NCI-H1930 (cell line): ENCODE measurements at regions not wholly inside any gene's neighbourhood (a gene's known extent, or its start where the extent isn't known, plus 50 kb on each side); places are given as distances from the start of the nearest gene placed in this dataset.
"Not testable (repeated sequence)": the region's sequence is repeated elsewhere in the genome, so short reads cannot be mapped to it uniquely, and the experiment has no call there.

Experiments used
- DNase-seq, 2 experiments: peaks; one replicate each; lab custom pipeline; 2025; lab: John Stamatoyannopoulos, UW

- DNase-seq, result not testable (repeated sequence)
These were observed 767.0 kb downstream of the ADCYAP1 start for GRCh38 chr18:1671710-1672109.

GRCh38 chr18:1676387-1676786, 771.7 kb downstream of the ADCYAP1 start:
- DNase-seq, result no peak

GRCh38 chr18:1680108-1680507, 775.4 kb downstream of the ADCYAP1 start:
- no peak for DNase-seq

- DNase-seq, result no peak
These were observed 787.2 kb downstream of the ADCYAP1 start for GRCh38 chr18:1691863-1692262.

DNA sequence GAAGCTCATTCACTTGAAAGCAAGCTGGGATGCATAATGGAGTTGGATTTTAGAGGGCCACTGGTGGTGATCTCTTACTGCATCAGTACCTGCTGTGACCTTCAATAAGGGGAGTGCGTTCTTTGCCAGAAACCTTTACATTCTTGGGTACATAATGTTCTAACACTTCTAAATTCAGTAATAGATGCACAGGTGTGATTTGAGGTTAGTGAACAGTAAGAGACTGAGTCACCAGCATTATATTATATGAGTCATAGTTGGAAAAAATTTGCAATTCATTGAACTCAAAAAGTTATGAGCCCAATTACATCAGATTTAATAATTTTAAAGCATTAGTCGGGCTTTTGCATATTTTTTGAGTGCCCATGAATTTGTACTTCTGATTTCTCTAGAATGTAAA, 803.3 kb downstream of the ADCYAP1 start:
- DNase-seq, result no peak

DNA sequence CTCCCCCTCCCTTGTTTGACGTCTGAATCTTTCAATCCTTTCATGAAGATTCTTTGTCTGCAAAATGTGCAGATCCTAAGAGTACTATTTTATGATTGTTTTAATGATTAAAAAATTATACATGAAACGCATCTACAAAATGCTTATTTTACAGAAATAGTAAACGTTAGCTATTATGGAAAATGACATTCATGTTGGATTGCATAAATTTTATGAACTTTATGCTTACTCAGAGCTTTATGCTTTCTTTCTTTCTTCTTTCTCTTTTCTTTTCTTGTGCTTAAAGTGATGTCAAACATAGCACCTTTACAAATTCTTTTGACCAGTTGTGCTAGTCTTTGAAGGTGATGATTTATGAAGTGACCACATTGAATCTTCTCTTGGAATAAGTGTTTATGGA, 805.4 kb downstream of the ADCYAP1 start:
- no peak for DNase-seq

GRCh38 chr18:1732143-1732542, 827.5 kb downstream of the ADCYAP1 start:
- DNase-seq, result no peak

- DNase-seq, result no peak
These were observed 825.2 kb downstream of the METTL4 start for GRCh38 chr18:1746131-1746530.

- no peak for DNase-seq
These were observed 820.1 kb downstream of the METTL4 start for GRCh38 chr18:1751249-1751648.

DNA sequence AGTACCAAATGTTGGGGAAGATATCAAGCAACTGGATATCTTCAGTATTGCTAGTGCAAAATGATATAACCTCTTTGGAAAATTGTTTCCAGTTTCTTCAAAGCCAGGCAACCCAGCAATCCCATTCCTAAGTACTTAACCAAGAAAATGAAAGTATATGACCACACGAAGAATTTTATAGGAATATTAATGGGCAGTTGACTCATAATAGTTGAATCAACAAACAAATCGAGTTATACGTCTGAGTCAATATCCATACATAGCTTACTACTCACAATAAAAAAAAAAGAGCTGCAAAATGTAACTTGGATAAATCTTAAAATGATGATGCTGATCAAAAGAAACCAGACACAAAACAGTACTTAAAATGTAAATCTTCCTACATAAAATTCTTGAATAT, 810.4 kb downstream of the METTL4 start:
- no peak for DNase-seq

GRCh38 chr18:1774261-1774660, 797.0 kb downstream of the METTL4 start:
- DNase-seq, result no peak

GRCh38 chr18:1777843-1778242, 793.5 kb downstream of the METTL4 start:
- DNase-seq, result no peak

- DNase-seq, result no peak
These were observed 792.7 kb downstream of the METTL4 start for GRCh38 chr18:1778496-1779178.

- DNase-seq, result no peak
These were observed 791.7 kb downstream of the METTL4 start for GRCh38 chr18:1779587-1779986.

- no peak for DNase-seq
These were observed 787.2 kb downstream of the METTL4 start for GRCh38 chr18:1784113-1784512.

- DNase-seq, result not testable (repeated sequence)
These were observed 785.3 kb downstream of the METTL4 start for GRCh38 chr18:1785980-1786379.

DNA sequence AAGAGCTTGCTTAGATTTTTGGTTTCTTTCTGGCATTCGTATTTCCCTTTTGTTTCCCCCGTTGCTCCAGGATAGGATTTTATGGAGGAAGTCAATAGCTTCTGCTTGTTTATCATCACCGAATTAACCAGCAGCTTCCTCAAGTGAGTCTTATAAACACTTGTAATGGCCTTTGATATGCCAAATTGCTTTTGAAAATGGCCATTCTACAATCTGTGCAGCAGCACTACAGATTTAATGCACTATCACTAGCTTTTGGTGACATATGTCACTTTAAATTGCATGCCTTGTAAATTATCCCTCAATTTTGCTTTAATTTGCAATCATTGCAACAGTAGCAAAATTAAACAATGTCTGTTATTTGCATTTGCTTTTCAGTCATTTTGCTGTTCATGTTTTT, 774.7 kb downstream of the METTL4 start:
- DNase-seq, result no peak

- DNase-seq, result no peak
These were observed 774.1 kb downstream of the METTL4 start for GRCh38 chr18:1797235-1797634.

DNA sequence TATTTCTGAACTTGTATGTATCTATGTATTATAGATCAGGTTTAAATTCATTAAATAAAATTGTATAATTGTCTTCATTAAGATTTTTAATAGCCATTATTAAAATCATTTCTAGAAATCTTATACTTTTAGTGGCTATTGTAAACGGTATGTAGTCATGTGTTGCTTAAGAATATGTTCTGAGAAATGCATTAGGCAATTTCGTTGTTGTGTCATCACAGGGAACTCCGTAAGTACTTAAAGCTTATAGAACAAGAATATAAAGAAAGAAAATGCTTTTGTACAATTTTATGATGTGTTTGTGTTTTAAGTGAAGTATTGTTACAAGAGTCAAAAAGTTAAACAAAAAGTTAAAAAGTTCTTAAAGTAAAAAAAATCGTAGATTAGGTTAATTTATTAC, 765.8 kb downstream of the METTL4 start:
- DNase-seq, result no peak

GRCh38 chr18:1806884-1807615, 764.3 kb downstream of the METTL4 start:
- no peak for DNase-seq

DNA sequence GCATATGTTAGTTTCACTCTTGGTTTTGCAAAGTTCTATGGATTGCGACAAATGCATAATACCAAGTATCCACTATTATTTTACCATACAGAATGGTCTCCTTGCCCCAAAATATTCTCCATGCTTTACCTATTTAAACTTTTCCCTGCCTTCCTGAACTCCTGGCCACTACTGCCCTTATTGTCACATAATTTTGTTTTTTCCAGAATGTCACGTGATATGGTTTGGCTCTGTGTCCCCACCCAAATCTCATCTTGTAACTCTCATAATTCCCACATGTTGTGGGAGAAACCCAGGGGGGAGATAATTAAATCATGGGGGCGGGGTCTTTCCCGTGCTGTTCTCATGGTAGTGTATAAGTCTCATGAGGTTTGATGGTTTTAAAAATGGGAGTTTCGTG, 760.0 kb downstream of the METTL4 start:
- no peak for DNase-seq

GRCh38 chr18:1825296-1825695, 746.0 kb downstream of the METTL4 start:
- DNase-seq, result no peak

DNA sequence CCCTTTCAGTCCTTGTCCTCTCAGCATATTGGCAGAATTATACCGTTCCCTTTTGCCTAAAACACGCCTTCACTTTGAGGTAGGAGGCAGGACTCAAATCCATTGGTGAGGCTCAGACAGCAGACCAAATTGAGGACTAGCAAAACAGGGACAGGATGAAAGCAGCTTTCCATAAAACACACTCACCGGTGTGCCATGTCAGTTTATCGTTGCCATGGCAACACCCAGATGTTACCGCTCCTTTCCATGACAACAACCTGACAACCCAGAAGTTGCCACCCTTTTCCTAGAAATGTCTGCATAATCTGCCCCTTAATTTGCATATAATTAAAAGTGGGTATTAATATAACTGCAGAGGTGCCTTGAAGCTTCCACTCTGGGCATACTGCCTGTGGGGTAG, 730.4 kb downstream of the METTL4 start:
- DNase-seq, result no peak

GRCh38 chr18:1846640-1847039, 724.7 kb downstream of the METTL4 start:
- DNase-seq, result no peak
